Neural cell (in vitro differentiated cells): ENCODE measurements at regions not wholly inside any gene's neighbourhood (a gene's known extent, or its start where the extent isn't known, plus 50 kb on each side); places are given as distances from the start of the nearest gene placed in this dataset.

Experiments used
- CTCF ChIP-seq: fragments of 450-650 bp; IDR thresholded peaks from 2 replicates; pipeline ENCODE4 v1.5.1; 2014; ENCODE audit warnings: antibody characterized with exemption, mild to moderate bottlenecking, moderate library complexity; ENCODE audit not compliant: poor library complexity, severe bottlenecking
- EP300 ChIP-seq: fragments of 450-650 bp; conservative IDR thresholded peaks from 2 replicates; pipeline ENCODE4 v1.6.1; 2014; ENCODE audit warnings: antibody characterized with exemption, mild to moderate bottlenecking, moderate library complexity; ENCODE audit not compliant: poor library complexity, severe bottlenecking
- MXI1 ChIP-seq: fragments of 450-650 bp; conservative IDR thresholded peaks from 2 replicates; pipeline ENCODE4 v1.6.1; 2014; ENCODE audit warnings: antibody characterized with exemption, mild to moderate bottlenecking; ENCODE audit not compliant: poor library complexity, severe bottlenecking
- REST ChIP-seq: IDR thresholded peaks from 2 replicates; pipeline ENCODE4 v1.6.1; 2012; ENCODE audit warnings: borderline replicate concordance
- TAF1 ChIP-seq: IDR thresholded peaks from 2 replicates; pipeline ENCODE4 v1.6.1; 2012; ENCODE audit warnings: low read depth

GRCh38 chr9:12566404-12567090 lies 126.6 kb upstream of the TYRP1 start:
- TF ChIP-seq MXI1: no peak
- no peak for TF ChIP-seq CTCF
- no peak for TF ChIP-seq REST
- no peak for TF ChIP-seq TAF1
- peak; percentile 56 for TF ChIP-seq EP300
